ENCODE measurements at regions not wholly inside any gene's neighbourhood (a gene's known extent, or its start where the extent isn't known, plus 50 kb on each side); places are given as distances from the start of the nearest gene placed in this dataset.
A peak's percentile ranks its signal among the peaks of the same experiment; 100 is the strongest.
"Not testable (repeated sequence)": the region's sequence is repeated elsewhere in the genome, so short reads cannot be mapped to it uniquely, and the experiment has no call there.

GRCh38 chr2:20499387-20499786 lies 52.5 kb downstream of the RHOB start:
- Mint-ChIP-seq H3K36me3 (ENCODE audit: low read depth) (no peaks in the 10 kb centered on the region), H3K4me3 (no peak overlapping the region), H3K27me3 (peaks cover 22% of the 10 kb centered on the region), H3K4me1 (ENCODE audit: low read depth) (no peaks in the 10 kb centered on the region), H3K27ac (no peak overlapping the region), H3K9me3 (no peaks in the 10 kb centered on the region)

GRCh38 chr2:20501974-20502373 lies 55.1 kb downstream of the RHOB start:
- Mint-ChIP-seq H3K9me3 (no peaks in the 10 kb centered on the region), H3K27me3 (peaks cover 28% of the 10 kb centered on the region), H3K36me3 (ENCODE audit: low read depth) (no peaks in the 10 kb centered on the region), H3K27ac (no peak overlapping the region), H3K4me3 (no peak overlapping the region), H3K4me1 (ENCODE audit: low read depth) (peaks cover 8% of the 10 kb centered on the region)

DNA sequence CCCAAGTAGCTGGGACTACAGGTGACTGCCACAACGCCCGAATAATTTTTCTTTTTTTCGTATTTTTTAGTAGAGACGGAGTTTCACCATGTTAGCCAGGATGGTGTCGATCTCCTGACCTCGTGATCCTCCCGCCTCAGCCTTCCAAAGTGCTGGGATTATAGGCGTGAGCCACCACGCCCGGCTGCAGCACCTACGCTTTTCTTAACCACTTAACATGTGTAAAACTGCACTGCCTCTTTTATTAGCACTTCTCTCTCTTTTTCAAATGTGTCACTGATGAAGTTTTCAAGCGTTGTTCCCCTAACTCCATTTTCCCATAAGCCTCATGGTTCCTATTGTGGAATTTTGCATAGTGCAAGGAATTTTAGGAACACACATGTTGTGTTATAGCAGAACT lies 55.6 kb downstream of the RHOB start:
- Mint-ChIP-seq H3K27me3 (peaks cover 29% of the 10 kb centered on the region), H3K4me1 (ENCODE audit: low read depth) (peaks cover 14% of the 10 kb centered on the region)
- H3K9me3 Mint-ChIP-seq; H3K4me3 Mint-ChIP-seq; H3K36me3 Mint-ChIP-seq (ENCODE audit: low read depth); H3K27ac Mint-ChIP-seq: not testable (repeated sequence)

DNA sequence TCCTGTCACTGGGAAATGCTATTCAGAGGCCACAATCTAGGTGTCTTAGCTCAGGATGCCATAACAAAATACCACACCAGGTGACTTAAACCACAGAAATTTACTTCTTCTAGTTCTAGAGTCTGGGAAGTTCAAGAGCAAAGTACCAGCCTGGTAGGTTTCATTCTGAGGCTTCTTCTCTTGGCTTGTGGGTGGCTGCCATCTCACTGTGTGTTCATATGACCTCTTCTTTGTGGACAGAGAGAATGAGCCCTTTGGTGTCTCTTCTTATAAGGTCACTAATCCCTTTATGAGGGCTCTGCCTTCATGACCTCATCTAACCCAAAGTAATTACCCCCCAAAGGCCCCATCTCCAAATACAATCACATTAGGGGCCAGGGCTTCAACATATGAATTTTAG lies 57.3 kb downstream of the RHOB start:
- Mint-ChIP-seq H3K27me3 (peaks cover 29% of the 10 kb centered on the region), H3K36me3 (ENCODE audit: low read depth) (no peaks in the 10 kb centered on the region)

DNA sequence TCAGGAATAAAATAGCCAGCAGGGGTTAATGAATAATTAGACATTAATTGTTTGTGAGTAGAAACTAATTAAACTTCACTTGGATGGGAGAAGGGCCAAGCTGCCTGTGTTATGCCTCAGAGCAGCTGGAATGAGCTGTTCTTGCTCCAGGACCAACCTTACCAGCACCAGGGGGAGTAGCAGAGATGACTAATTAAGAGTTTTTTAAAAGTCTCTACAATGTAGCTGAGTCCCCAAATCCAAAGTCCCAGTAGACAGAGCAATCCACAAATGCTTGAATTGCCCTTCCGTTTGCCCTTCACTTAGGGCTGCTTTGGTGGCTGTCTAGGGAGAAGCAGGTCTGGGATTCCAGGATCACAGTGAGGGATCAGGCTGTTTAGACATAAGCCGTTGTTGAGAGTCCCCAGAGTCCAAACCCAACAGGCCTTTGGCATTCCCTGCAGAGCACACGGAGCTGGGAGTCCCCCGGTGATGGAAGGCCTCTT lies 59.4 kb downstream of the RHOB start:
- peaks cover 22% of the 10 kb centered on the region for H3K27me3 Mint-ChIP-seq
- H3K9me3 Mint-ChIP-seq = no peaks in the 10 kb centered on the region
- H3K27ac Mint-ChIP-seq = peak overlapping the region; percentile 81
- no peak overlapping the region for H3K4me3 Mint-ChIP-seq
- H3K4me1 Mint-ChIP-seq (ENCODE audit: low read depth) = peaks cover 20% of the 10 kb centered on the region
- H3K36me3 Mint-ChIP-seq (ENCODE audit: low read depth) = no peaks in the 10 kb centered on the region

More for the DNA sequence above, 57.3 kb downstream of the RHOB start:
- H3K4me3 Mint-ChIP-seq = no peak overlapping the region
- H3K9me3 Mint-ChIP-seq = no peaks in the 10 kb centered on the region
- peaks cover 17% of the 10 kb centered on the region for H3K4me1 Mint-ChIP-seq (ENCODE audit: low read depth)
- H3K27ac Mint-ChIP-seq = no peak overlapping the region

DNA sequence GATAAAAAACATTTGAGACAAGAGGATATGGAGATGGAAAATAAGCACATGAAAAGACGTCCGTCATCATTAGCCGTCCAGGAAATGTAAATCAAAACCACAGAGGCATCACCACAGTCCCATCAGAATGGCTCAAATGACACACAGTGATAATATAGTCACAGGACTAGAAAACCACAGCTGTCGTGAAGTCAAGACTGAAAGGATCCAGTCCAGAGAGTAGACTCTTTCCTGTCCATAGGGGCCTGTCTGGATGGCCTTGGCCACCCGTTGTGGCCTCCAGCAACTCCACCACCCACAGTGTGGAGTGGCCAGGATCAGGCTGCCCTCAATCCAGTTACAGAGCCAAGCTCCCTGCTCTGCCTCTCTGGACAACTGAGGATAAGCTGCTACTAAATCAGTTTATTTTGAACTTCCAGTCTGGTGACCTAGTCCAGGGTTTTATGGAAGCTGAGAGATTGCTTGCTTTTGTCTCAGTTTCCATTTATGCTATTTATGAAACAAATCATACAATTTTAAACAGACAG lies 60.4 kb downstream of the RHOB start:
- H3K27me3 Mint-ChIP-seq = peaks cover 25% of the 10 kb centered on the region
- no peaks in the 10 kb centered on the region for H3K36me3 Mint-ChIP-seq (ENCODE audit: low read depth)
- H3K27ac Mint-ChIP-seq = peak overlapping the region; percentile 81
- no peaks in the 10 kb centered on the region for H3K9me3 Mint-ChIP-seq
- peak overlapping the region; percentile 30 for H3K4me3 Mint-ChIP-seq
- H3K4me1 Mint-ChIP-seq (ENCODE audit: low read depth) = peaks cover 20% of the 10 kb centered on the region

- Mint-ChIP-seq H3K4me3 (no peak overlapping the region), H3K27me3 (peaks cover 22% of the 10 kb centered on the region)
These were observed 60.8 kb downstream of the RHOB start for GRCh38 chr2:20507711-20508110.

GRCh38 chr2:20509301-20509769 lies 62.5 kb downstream of the RHOB start:
- Mint-ChIP-seq H3K4me3 (no peak overlapping the region), H3K4me1 (ENCODE audit: low read depth) (peaks cover 20% of the 10 kb centered on the region), H3K9me3 (no peaks in the 10 kb centered on the region), H3K27ac (no peak overlapping the region), H3K36me3 (ENCODE audit: low read depth) (no peaks in the 10 kb centered on the region), H3K27me3 (peaks cover 14% of the 10 kb centered on the region)

More at GRCh38 chr2:20507711-20508110, 60.8 kb downstream of the RHOB start:
- Mint-ChIP-seq H3K36me3 (ENCODE audit: low read depth) (no peaks in the 10 kb centered on the region), H3K9me3 (no peaks in the 10 kb centered on the region), H3K27ac (no peak overlapping the region), H3K4me1 (ENCODE audit: low read depth) (peaks cover 20% of the 10 kb centered on the region)

GRCh38 chr2:20509770-20510490 lies 63.1 kb downstream of the RHOB start:
- H3K36me3 Mint-ChIP-seq (ENCODE audit: low read depth) = no peaks in the 10 kb centered on the region
- H3K27ac Mint-ChIP-seq = no peak overlapping the region
- H3K4me3 Mint-ChIP-seq = no peak overlapping the region
- H3K27me3 Mint-ChIP-seq = peaks cover 11% of the 10 kb centered on the region
- peaks cover 20% of the 10 kb centered on the region for H3K4me1 Mint-ChIP-seq (ENCODE audit: low read depth)
- no peaks in the 10 kb centered on the region for H3K9me3 Mint-ChIP-seq

- H3K4me1 Mint-ChIP-seq (ENCODE audit: low read depth) = peaks cover 20% of the 10 kb centered on the region
- no peak overlapping the region for H3K4me3 Mint-ChIP-seq
- no peak overlapping the region for H3K27ac Mint-ChIP-seq
- H3K36me3 Mint-ChIP-seq (ENCODE audit: low read depth) = no peaks in the 10 kb centered on the region
- peaks cover 11% of the 10 kb centered on the region for H3K27me3 Mint-ChIP-seq
- no peaks in the 10 kb centered on the region for H3K9me3 Mint-ChIP-seq
These were observed 64.3 kb downstream of the RHOB start for GRCh38 chr2:20511130-20511529.

DNA sequence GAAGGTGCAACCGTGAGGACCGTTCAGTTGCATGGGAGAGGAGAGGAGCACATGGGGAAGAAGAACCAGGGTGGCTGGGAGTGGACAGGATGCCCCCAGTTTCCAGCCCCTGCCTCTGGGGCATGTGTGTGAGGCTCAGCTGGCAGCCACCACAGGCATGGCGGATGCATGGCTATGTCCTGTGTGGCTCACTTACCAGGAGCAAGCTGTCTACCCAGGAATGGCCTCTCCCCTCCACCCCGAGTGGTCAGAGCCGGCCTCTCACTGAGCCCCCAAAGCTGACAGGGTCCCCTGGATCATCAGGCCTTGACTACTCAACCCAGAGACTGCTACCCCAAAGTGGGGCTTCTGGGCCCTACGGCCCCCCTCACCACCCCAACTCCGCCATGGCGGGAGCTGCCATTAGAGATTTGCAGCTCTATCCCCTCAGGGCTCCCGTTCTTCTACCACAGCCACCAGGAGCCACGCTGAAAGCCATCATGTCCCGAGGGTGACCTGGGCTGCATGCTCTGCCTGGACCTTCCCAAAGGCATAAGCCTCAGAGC lies 65.3 kb downstream of the RHOB start:
- no peak overlapping the region for H3K27ac Mint-ChIP-seq
- H3K4me1 Mint-ChIP-seq (ENCODE audit: low read depth) = peaks cover 10% of the 10 kb centered on the region
- no peaks in the 10 kb centered on the region for H3K36me3 Mint-ChIP-seq (ENCODE audit: low read depth)
- H3K9me3 Mint-ChIP-seq = no peaks in the 10 kb centered on the region
- H3K4me3 Mint-ChIP-seq = no peak overlapping the region
- H3K27me3 Mint-ChIP-seq = peaks cover 8% of the 10 kb centered on the region

DNA sequence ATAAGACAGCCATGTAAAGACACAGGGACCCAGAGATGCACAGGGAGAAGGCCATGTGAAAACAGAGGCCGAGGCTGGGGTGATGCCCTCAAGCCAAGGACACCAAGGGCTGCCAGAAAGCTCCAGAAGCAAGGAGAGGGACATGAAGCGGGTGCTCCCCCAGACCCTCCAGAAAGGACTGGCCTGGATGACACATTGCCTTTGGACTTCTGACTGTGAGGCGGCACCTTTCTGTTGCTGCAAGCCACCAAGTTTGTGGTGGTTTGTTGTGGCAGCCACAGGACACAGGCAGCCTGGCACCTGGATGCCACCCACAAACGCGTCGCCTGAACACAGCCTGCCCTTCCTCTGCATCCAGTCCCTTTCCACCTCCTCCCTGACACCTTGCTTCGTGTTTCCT lies 67.1 kb downstream of the RHOB start:
- Mint-ChIP-seq H3K4me1 (ENCODE audit: low read depth) (peaks cover 3% of the 10 kb centered on the region), H3K36me3 (ENCODE audit: low read depth) (no peaks in the 10 kb centered on the region), H3K27me3 (peaks cover 8% of the 10 kb centered on the region), H3K4me3 (no peak overlapping the region), H3K9me3 (no peaks in the 10 kb centered on the region), H3K27ac (no peak overlapping the region)

DNA sequence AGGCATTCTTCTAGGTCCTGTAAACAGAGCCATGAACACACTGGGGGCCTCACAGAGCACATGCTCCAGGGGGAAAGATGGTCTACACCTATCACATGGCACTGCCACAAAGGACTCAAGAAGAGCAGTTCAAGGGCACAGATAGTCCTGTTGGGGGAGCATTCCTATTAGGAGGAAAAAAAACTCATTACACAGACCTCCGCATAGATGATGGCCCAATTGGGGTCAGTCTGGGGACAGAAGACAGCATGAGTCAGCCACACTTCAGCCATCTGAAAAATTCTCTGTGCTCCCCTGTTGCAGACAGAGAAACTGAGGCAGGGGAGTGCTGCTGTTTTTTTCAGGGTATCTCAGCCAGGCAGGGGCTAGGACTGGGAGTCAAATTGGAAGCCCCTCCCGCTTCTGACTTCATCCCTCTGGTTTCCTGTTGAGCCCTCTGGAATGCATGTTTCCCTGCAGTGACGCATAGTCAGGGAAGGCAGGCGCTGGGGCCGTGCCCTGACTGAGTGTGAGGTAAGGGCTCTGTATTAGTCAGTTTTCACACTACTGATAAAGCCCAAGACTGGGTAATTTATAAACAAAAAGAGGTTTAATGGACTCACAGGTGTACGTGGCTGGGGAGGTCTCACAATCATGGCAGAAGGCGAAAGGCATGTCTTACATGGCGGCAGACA lies 67.9 kb downstream of the RHOB start:
- H3K4me3 Mint-ChIP-seq = no peak overlapping the region
- H3K36me3 Mint-ChIP-seq (ENCODE audit: low read depth) = no peaks in the 10 kb centered on the region
- peaks cover 3% of the 10 kb centered on the region for H3K4me1 Mint-ChIP-seq (ENCODE audit: low read depth)
- H3K27ac Mint-ChIP-seq = no peak overlapping the region
- no peaks in the 10 kb centered on the region for H3K9me3 Mint-ChIP-seq
- H3K27me3 Mint-ChIP-seq = peaks cover 8% of the 10 kb centered on the region

- H3K4me1 Mint-ChIP-seq (ENCODE audit: low read depth) = peaks cover 3% of the 10 kb centered on the region
- peaks cover 8% of the 10 kb centered on the region for H3K27me3 Mint-ChIP-seq
- no peaks in the 10 kb centered on the region for H3K9me3 Mint-ChIP-seq
- no peak overlapping the region for H3K4me3 Mint-ChIP-seq
- H3K27ac Mint-ChIP-seq = no peak overlapping the region
- no peaks in the 10 kb centered on the region for H3K36me3 Mint-ChIP-seq (ENCODE audit: low read depth)
These were observed 68.7 kb downstream of the RHOB start for GRCh38 chr2:20515290-20516220.

All from stimulated activated naive CD8-positive, alpha-beta T cell treated with anti-CD3 and anti-CD28 coated beads, Interleukin-15, Interleukin-2, amounts not matched to agents 100 ng/mL and 50 ng/mL, for 24 hours (primary cell).